HG02623 (cell line): ENCODE measurements at regions not wholly inside any gene's neighbourhood (a gene's known extent, or its start where the extent isn't known, plus 50 kb on each side); places are given as distances from the start of the nearest gene placed in this dataset.
"Not testable (repeated sequence)": the region's sequence is repeated elsewhere in the genome, so short reads cannot be mapped to it uniquely, and the experiment has no call there.

Experiments used
- ATAC-seq: cut with Tn5 transposase; IDR thresholded peaks from one replicate; pipeline ENCODE4 v1.9.1; 2021; ENCODE audit warnings: moderate library complexity; ENCODE audit not compliant: unreplicated experiment

- ATAC-seq: no peak
These were observed 1397.0 kb upstream of the ADGRL4 start for GRCh38 chr1:80403471-80403893.

- ATAC-seq: no peak
These were observed 1396.1 kb upstream of the ADGRL4 start for GRCh38 chr1:80402625-80403024.

GRCh38 chr1:80401757-80402156, 1395.2 kb upstream of the ADGRL4 start:
- no peak for ATAC-seq

- no peak for ATAC-seq
These were observed 1386.0 kb upstream of the ADGRL4 start for GRCh38 chr1:80392529-80392928.

GRCh38 chr1:80385650-80386049, 1379.1 kb upstream of the ADGRL4 start:
- no peak for ATAC-seq

- no peak for ATAC-seq
These were observed 1378.4 kb upstream of the ADGRL4 start for GRCh38 chr1:80384959-80385358.

- ATAC-seq: no peak
These were observed 1377.7 kb upstream of the ADGRL4 start for GRCh38 chr1:80384083-80384830.

- ATAC-seq: no peak
These were observed 1369.1 kb upstream of the ADGRL4 start for GRCh38 chr1:80375662-80376061.

GRCh38 chr1:80375109-80375508, 1368.6 kb upstream of the ADGRL4 start:
- no peak for ATAC-seq

GRCh38 chr1:80369780-80370179, 1363.2 kb upstream of the ADGRL4 start:
- ATAC-seq: no peak

- ATAC-seq: no peak
These were observed 1360.5 kb upstream of the ADGRL4 start for GRCh38 chr1:80367058-80367457.

- ATAC-seq: no peak
These were observed 1359.0 kb upstream of the ADGRL4 start for GRCh38 chr1:80365359-80366021.

GRCh38 chr1:80363689-80364475, 1357.4 kb upstream of the ADGRL4 start:
- ATAC-seq: no peak

GRCh38 chr1:80359666-80360065, 1353.1 kb upstream of the ADGRL4 start:
- no peak for ATAC-seq

GRCh38 chr1:80349218-80349617, 1342.7 kb upstream of the ADGRL4 start:
- ATAC-seq: no peak

GRCh38 chr1:80341021-80341420, 1334.5 kb upstream of the ADGRL4 start:
- ATAC-seq: no peak

GRCh38 chr1:80318108-80318507, 1311.6 kb upstream of the ADGRL4 start:
- ATAC-seq: no peak

- ATAC-seq: no peak
These were observed 1304.2 kb upstream of the ADGRL4 start for GRCh38 chr1:80310703-80311245.

- no peak for ATAC-seq
These were observed 1298.9 kb upstream of the ADGRL4 start for GRCh38 chr1:80305466-80305865.

- no peak for ATAC-seq
These were observed 1287.3 kb upstream of the ADGRL4 start for GRCh38 chr1:80293818-80294217.

- not testable (repeated sequence) for ATAC-seq
These were observed 1282.2 kb upstream of the ADGRL4 start for GRCh38 chr1:80288750-80289149.
